Neural crest cell (in vitro differentiated cells): ENCODE measurements at regions not wholly inside any gene's neighbourhood (a gene's known extent, or its start where the extent isn't known, plus 50 kb on each side); places are given as distances from the start of the nearest gene placed in this dataset.

Experiments used
- DNase-seq: peaks from one replicate; pipeline ENCODE4 v3.0.0; 2021; ENCODE audit warnings: low read depth, mixed read lengths, low spot score
- H3K27ac Mint-ChIP-seq: one replicate; pipeline ENCODE4 v1.8.0; 2021; ENCODE audit warnings: mild to moderate bottlenecking, mixed read lengths; ENCODE audit not compliant: unreplicated experiment
- H3K27me3 Mint-ChIP-seq: 2 replicates; pipeline ENCODE4 v1.8.0; 2021; ENCODE audit warnings: low read depth, mild to moderate bottlenecking, mixed read lengths
- H3K36me3 Mint-ChIP-seq: 2 replicates; pipeline ENCODE4 v1.8.0; 2021; ENCODE audit warnings: low read depth, mild to moderate bottlenecking, mixed read lengths
- H3K4me1 Mint-ChIP-seq: 2 replicates; pipeline ENCODE4 v1.8.0; 2021; ENCODE audit warnings: mixed read lengths
- H3K4me3 Mint-ChIP-seq: one replicate; pipeline ENCODE4 v1.8.0; 2021; ENCODE audit warnings: mild to moderate bottlenecking, mixed read lengths
- H3K9me3 Mint-ChIP-seq: 2 replicates; pipeline ENCODE4 v1.8.0; 2021; ENCODE audit warnings: mixed read lengths
- CTCF ChIP-seq: fragments of 200-600 bp; sonication (generic); conservative IDR thresholded peaks from 2 replicates; pipeline ENCODE4 v1.5.0; 2021; ENCODE audit warnings: antibody characterized with exemption, mild to moderate bottlenecking

GRCh38 chr1:195897076-195897475, 711.2 kb downstream of the KCNT2 start:
- H3K27me3 Mint-ChIP-seq, result no peaks in the 10 kb centered on the region
- no peaks in the 10 kb centered on the region for H3K4me1 Mint-ChIP-seq
- no peak overlapping the region for H3K27ac Mint-ChIP-seq
- TF ChIP-seq CTCF, result no peak
- H3K36me3 Mint-ChIP-seq, result no peaks in the 10 kb centered on the region
- peaks cover 2% of the 10 kb centered on the region for H3K9me3 Mint-ChIP-seq
- no peak for DNase-seq
- H3K4me3 Mint-ChIP-seq, result no peak overlapping the region

GRCh38 chr1:195894411-195894810, 713.8 kb downstream of the KCNT2 start:
- peaks cover 2% of the 10 kb centered on the region for H3K4me1 Mint-ChIP-seq
- H3K27ac Mint-ChIP-seq, result no peak overlapping the region
- no peak for TF ChIP-seq CTCF
- no peak for DNase-seq
- H3K27me3 Mint-ChIP-seq, result no peaks in the 10 kb centered on the region
- H3K4me3 Mint-ChIP-seq, result no peak overlapping the region
- peaks cover 3% of the 10 kb centered on the region for H3K36me3 Mint-ChIP-seq
- peaks cover 13% of the 10 kb centered on the region for H3K9me3 Mint-ChIP-seq

GRCh38 chr1:195886000-195886399, 722.2 kb downstream of the KCNT2 start:
- no peaks in the 10 kb centered on the region for H3K27me3 Mint-ChIP-seq
- no peak overlapping the region for H3K27ac Mint-ChIP-seq
- no peak for DNase-seq
- peak; percentile 34 for TF ChIP-seq CTCF
- H3K4me1 Mint-ChIP-seq, result peaks cover 10% of the 10 kb centered on the region
- H3K9me3 Mint-ChIP-seq, result peaks cover 16% of the 10 kb centered on the region
- H3K4me3 Mint-ChIP-seq, result no peak overlapping the region
- peaks cover 3% of the 10 kb centered on the region for H3K36me3 Mint-ChIP-seq

GRCh38 chr1:195878478-195878877, 729.8 kb downstream of the KCNT2 start:
- no peak overlapping the region for H3K4me3 Mint-ChIP-seq
- no peak for DNase-seq
- peaks cover 7% of the 10 kb centered on the region for H3K9me3 Mint-ChIP-seq
- no peak overlapping the region for H3K27ac Mint-ChIP-seq
- no peaks in the 10 kb centered on the region for H3K36me3 Mint-ChIP-seq
- H3K4me1 Mint-ChIP-seq, result no peaks in the 10 kb centered on the region
- no peak for TF ChIP-seq CTCF
- H3K27me3 Mint-ChIP-seq, result no peaks in the 10 kb centered on the region

- peaks cover 6% of the 10 kb centered on the region for H3K9me3 Mint-ChIP-seq
- no peak for DNase-seq
Measured at GRCh38 chr1:195876792-195877191, 731.4 kb downstream of the KCNT2 start.

More at GRCh38 chr1:195876792-195877191, 731.4 kb downstream of the KCNT2 start:
- no peaks in the 10 kb centered on the region for H3K4me1 Mint-ChIP-seq
- no peaks in the 10 kb centered on the region for H3K36me3 Mint-ChIP-seq
- no peak overlapping the region for H3K4me3 Mint-ChIP-seq
- TF ChIP-seq CTCF, result no peak
- H3K27ac Mint-ChIP-seq, result no peak overlapping the region
- no peaks in the 10 kb centered on the region for H3K27me3 Mint-ChIP-seq
